ENCODE measurements at regions not wholly inside any gene's neighbourhood (a gene's known extent, or its start where the extent isn't known, plus 50 kb on each side); places are given as distances from the start of the nearest gene placed in this dataset.

DNA sequence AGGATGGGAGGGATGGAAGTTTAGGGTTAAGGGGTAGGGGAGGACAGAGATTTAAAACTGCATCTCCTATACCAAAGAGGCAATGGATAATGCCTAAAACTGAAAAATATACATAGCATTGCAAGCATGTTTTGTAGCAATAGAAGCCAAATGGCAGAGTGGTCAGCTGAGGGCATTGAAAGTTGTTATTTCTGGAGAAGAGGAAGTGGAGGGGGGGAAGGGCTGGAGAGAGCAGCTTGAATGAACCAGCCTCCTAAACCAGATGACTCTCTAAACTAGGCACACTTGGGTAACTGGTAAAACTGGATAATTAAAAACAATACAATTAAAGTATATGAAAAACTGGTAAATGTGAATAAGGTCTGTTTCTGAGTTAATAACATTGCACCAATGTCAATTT, 70.3 kb upstream of the TP53I11 start:
- TF ChIP-seq, protein P1, sequence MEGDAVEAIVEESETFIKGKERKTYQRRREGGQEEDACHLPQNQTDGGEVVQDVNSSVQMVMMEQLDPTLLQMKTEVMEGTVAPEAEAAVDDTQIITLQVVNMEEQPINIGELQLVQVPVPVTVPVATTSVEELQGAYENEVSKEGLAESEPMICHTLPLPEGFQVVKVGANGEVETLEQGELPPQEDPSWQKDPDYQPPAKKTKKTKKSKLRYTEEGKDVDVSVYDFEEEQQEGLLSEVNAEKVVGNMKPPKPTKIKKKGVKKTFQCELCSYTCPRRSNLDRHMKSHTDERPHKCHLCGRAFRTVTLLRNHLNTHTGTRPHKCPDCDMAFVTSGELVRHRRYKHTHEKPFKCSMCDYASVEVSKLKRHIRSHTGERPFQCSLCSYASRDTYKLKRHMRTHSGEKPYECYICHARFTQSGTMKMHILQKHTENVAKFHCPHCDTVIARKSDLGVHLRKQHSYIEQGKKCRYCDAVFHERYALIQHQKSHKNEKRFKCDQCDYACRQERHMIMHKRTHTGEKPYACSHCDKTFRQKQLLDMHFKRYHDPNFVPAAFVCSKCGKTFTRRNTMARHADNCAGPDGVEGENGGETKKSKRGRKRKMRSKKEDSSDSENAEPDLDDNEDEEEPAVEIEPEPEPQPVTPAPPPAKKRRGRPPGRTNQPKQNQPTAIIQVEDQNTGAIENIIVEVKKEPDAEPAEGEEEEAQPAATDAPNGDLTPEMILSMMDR (IDR thresholded peaks at IDR 0.05; ENCODE audit: insufficient read depth, low read length, poor library complexity, severe bottlenecking) = no peak
- Histone ChIP-seq H3K36me3 (ENCODE audit: control insufficient read depth, insufficient read depth, low read length) (no peaks in the 10 kb centered on the region), H3K4me3 (ENCODE audit: low read depth, low read length) (no peak overlapping the region), H3K27me3 (ENCODE audit: control insufficient read depth, insufficient read depth, low read length) (peaks cover 22% of the 10 kb centered on the region)
- DNase-seq (ENCODE audit: low read depth) = no peak

DNA sequence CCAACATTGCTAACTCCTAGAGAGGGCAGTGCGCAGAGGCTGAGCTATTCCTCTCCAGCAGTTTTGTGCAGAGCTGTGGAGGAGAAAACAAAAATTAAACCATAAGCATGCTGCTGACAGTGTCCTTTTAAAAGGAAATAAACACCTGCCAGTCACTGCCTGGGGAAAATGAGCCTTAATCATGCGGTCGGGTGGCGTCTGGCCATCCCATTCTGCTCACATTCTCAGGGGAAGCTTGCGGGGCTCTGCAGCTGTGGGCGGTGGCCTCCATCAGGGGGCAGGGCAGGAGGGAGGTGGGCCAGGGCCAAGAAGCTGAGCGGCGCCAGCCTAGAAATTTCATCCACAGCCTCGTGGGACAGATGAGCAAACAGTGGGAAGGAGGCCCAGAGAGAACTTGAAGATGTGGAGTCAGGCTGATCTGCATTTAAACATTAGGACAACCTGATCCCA, 71.0 kb upstream of the TP53I11 start:
- Histone ChIP-seq H3K4me3 (ENCODE audit: low read depth, low read length) (no peak overlapping the region), H3K27me3 (ENCODE audit: control insufficient read depth, insufficient read depth, low read length) (peaks cover 25% of the 10 kb centered on the region), H3K36me3 (ENCODE audit: control insufficient read depth, insufficient read depth, low read length) (no peaks in the 10 kb centered on the region)
- no peak for DNase-seq (ENCODE audit: low read depth)
- TF ChIP-seq, protein P1 (IDR thresholded peaks at IDR 0.05; ENCODE audit: insufficient read depth, low read length, poor library complexity, severe bottlenecking) = no peak

DNA sequence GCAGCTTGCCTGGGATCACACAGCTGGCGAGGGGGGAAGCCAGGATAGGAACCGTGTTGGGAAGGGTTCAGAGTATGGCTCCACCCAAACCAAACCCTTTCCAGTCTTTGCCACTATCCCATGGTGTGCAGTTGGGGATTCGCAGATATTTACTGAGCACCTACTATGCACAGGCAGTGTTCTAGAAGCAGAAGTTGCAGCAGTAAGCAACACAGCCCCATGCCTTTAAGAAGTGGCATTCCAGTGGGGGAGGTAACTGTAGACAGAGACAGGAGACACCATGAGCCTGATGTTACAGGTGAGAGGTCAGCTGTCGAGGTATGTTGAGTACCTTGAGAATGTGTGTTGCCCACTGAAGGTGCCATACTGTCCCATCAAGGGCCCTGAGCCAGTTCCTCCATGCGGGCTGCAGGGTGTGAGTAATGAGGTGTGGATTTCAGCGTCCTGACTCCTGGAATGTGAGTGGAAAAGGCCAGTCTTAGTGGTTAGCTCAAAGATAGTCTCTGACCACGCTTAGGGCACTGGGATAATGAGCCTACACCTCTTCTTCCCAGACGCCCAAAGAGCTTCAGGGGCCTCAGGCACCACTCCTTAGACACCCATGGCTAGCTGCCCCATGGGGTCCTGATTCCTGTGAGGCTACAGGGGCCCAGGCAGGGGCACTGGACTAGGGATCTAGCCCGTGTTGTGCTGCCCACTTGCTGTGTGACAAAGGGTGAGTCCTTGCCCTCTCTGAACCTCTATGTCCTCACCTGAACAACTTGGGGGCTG, 71.8 kb upstream of the TP53I11 start:
- Histone ChIP-seq H3K4me3 (ENCODE audit: low read depth, low read length) (no peak overlapping the region), H3K36me3 (ENCODE audit: control insufficient read depth, insufficient read depth, low read length) (no peaks in the 10 kb centered on the region), H3K27me3 (ENCODE audit: control insufficient read depth, insufficient read depth, low read length) (peaks cover 29% of the 10 kb centered on the region)
- TF ChIP-seq, protein P1 (IDR thresholded peaks at IDR 0.05; ENCODE audit: insufficient read depth, low read length, poor library complexity, severe bottlenecking) = no peak
- no peak for DNase-seq (ENCODE audit: low read depth)

DNA sequence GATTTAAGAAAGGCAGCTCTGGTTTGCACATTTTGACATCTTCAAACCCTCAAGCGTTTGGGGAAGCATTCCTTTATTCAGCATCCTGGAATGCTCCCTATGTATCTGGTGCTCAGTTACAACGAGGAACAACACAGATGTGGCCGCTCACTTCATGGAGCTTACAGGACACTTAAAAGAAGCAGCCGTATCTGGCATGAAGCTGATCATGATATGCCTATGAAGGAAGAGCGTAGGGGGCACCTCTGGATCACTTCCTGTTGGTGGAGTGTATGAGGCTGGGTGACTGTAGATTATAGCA, 72.3 kb upstream of the TP53I11 start:
- no peak for DNase-seq (ENCODE audit: low read depth)
- peaks cover 32% of the 10 kb centered on the region for H3K27me3 ChIP-seq (ENCODE audit: control insufficient read depth, insufficient read depth, low read length)
- H3K36me3 ChIP-seq (ENCODE audit: control insufficient read depth, insufficient read depth, low read length) = no peaks in the 10 kb centered on the region
- H3K4me3 ChIP-seq (ENCODE audit: low read depth, low read length) = no peak overlapping the region
- TF ChIP-seq, protein P1 (IDR thresholded peaks at IDR 0.05; ENCODE audit: insufficient read depth, low read length, poor library complexity, severe bottlenecking) = no peak

DNA sequence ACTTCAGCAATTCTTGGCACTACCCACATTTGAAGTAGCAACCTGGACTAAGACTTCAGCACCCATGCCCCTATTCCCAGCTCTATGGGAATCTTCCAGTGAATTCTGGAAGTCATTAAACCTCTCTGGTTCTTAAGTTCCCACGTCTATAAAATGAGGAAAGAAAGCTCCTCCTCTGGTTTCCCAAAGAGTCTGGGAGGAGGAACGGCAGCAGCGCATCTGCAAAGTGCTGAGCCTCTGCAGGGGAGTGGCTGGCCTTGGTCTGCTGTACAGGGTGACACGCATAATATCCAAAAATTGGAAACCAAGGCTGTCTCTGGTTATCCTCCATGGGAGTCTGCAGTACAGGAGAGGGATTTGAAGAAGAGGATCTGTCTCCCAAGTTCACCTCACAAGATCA, 73.6 kb upstream of the TP53I11 start:
- no peak for DNase-seq (ENCODE audit: low read depth)
- no peak overlapping the region for H3K4me3 ChIP-seq (ENCODE audit: low read depth, low read length)
- peaks cover 34% of the 10 kb centered on the region for H3K27me3 ChIP-seq (ENCODE audit: control insufficient read depth, insufficient read depth, low read length)
- TF ChIP-seq, protein P1 (IDR thresholded peaks at IDR 0.05; ENCODE audit: insufficient read depth, low read length, poor library complexity, severe bottlenecking) = no peak
- no peaks in the 10 kb centered on the region for H3K36me3 ChIP-seq (ENCODE audit: control insufficient read depth, insufficient read depth, low read length)

Data from kidney epithelial cell (primary cell).